HG03139 (cell line): ENCODE measurements at regions not wholly inside any gene's neighbourhood (a gene's known extent, or its start where the extent isn't known, plus 50 kb on each side); places are given as distances from the start of the nearest gene placed in this dataset.

Source experiments
- ATAC-seq: cut with Tn5 transposase; IDR thresholded peaks from one replicate; pipeline ENCODE4 v1.9.1; 2021; ENCODE audit not compliant: unreplicated experiment

DNA sequence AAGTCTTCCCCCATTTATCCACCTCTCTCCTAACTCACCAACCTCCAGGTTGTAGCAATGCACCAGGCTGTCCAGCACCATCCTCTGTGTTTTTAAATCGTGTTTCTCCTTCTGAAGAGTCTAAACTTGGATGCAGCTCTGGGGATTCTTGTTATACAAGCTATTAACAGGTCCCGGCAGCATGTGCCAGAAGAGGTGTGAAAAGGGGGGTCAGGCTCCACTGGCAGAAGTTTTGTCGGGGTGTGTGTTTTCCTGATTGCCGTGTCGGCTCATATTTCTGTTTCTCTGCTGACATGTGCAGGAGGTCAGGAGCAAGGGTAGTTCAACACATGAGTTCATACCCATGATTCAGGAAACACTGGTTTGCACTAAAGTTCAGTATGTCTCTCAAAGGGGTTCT, 658.6 kb upstream of the CAMK1G start:
- no peak for ATAC-seq

DNA sequence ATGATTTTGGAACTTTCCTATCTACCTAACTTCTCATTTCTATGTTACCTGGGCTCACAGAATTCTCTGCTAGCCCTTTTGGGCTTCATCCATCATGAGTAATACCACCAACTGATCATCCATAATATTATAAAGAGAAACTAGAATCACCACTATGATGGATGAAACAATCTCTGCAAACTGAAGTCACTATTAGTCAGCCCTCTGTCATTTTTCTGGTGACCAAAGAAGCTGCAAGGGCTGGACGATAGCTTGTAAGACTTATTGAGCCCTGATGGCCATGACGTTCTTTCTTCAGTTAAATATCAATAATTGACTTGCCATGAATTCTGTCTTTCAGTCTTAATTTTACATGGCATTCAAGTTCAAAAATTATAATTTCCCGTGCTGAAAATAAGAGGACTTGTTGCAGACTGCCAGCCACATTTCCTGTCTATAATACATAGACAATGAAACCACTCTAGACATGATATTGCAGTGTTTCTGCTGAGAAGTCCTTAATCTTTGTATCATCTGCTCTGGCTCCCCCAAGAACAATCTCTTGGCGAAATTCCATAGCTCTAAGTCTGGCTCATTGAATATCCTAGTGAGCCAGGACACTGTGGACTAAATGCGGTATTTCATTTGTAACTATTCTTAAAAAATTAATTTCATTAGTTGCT, 655.0 kb upstream of the CAMK1G start:
- no peak for ATAC-seq

DNA sequence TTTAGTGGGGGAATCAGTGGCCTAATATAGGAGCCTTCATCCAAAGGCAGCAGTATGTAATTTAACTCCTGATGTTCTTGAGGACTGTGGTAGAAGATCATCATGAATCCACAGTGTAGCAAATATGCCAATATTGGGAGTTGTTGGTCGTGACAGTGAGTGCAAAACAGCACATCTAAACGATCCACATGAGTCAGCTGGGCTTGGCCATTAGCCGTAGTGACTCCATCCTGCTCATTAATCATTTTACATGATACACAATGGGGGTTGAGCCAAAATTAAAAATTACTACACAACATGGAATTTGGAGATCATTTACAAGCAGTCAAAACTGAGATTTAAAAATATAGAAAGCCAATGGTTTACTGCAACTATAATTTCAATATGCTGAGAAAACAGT, 653.9 kb upstream of the CAMK1G start:
- no peak for ATAC-seq

DNA sequence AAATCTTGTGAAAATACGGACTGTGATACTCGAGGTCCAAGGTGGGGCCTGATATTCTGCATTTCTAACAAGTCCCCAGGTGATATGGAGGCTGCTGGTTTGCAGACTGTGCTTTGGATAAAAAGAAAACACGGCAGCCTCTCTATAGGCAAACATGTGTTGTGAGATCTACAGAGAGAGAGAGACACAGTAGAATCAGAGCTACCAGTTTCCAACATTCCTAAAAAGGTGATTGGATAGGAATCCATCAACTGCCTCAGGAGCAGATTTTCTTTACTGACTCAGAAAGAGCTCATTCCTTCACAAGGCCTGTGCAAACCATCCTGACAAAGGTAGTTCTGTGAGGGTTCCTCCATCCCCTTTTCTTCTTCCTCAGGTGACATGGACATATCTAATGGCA, 651.6 kb upstream of the CAMK1G start:
- no peak for ATAC-seq

GRCh38 chr1:208933984-208934525, 649.5 kb upstream of the CAMK1G start:
- ATAC-seq, result no peak

DNA sequence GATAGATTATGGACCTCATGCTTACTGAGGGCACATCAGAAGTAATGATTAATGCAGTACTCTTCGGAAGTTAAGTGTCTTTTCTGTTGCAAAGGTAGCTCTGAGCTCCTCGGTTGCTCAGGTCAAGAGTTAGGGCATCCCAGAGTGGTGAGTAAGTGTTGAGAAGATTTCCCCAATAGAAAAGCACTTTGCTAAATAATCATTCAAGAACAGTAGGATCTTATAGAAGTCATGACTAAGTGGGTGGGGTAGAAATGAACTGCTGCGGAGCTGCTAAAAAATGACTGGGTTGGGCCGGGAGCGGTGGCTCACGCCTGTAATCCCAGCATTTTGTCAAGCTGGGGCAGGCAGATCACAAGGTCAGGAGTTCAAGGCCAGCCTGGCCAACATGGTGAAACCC, 648.6 kb upstream of the CAMK1G start:
- no peak for ATAC-seq

DNA sequence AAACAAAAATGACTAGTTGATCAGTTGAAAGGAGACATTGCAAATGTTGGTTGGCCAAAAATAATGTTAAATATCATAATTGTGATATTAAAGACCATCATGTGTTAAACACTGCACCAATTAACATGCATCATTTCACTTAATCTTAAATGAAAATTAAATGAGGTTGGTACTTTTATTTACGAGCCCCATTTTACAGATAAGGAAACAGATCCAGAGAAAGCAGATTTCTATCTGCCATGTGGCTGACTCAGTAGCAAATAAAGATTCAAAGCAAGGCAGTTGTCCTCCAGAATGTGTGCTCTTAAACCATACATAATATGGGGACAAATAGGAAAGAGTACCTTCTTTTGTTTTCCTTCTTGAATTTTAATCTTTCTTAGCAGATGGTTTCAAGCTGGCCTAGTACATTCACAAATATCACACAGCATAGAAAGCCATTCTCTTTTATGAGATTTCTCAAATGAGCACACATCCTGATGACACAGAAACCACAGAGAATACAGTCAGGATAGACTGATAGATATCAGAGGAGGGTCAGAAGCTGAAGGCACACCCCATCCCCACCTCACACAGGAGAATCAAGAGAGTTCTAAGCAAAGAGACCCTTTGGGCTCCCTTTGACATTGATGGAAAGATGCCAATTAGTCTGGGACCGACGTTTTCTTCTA, 647.9 kb upstream of the CAMK1G start:
- no peak for ATAC-seq

- ATAC-seq, result no peak
Measured at GRCh38 chr1:208939537-208940085, 643.9 kb upstream of the CAMK1G start.

DNA sequence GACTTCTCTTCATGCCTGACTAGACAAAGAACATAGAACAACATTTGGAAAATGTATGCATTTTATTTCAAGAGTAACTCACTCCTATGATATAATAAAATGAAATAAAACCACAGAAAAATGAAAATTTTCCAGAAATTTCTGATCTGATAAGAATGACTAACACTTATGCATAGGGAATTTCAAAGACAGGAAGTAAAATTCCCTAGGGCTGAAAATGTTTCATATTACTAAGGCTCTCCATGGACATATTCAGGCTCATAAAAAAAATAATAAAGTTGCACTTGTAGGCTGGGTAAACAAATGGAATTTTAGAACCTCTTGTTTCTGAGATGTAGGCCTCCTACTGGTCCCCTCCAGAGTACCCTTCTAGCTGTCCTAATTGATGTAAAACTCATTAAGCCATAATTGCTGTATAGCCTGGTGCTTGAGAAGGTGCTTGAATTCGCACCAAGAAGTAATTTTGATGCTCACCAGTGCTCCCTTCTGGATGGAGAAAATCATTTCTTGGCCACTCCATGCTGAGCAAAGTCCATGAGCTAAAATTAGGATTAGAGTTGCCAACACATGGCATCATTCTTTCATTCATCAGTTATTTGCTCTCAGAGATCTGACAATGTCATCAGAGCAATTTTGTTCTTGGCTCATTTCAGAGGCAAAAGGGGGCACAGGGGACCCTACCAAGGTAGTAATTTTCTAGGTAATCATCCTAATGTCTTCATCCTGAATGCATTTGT, 641.0 kb upstream of the CAMK1G start:
- no peak for ATAC-seq

DNA sequence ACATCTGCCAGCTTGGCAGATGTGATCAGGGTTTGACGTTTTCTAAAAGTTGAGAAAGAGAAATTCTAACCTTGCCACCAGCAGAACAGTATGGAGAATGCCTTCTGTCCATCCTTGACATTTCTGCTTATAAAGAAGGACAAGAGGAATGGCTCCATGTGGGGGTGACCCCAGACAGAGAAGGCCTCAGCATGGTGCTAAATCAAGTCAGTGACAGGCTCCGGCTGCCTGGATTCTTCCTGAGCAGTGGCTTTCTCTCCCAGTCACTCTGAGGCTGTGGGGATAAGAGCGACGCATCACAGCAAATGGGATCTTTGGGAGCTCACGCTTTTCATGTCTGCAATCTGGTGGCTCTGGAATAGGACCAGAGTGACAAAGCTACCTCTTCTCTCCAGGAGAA, 640.2 kb upstream of the CAMK1G start:
- no peak for ATAC-seq

- no peak for ATAC-seq
Measured at GRCh38 chr1:208944981-208945451, 638.5 kb upstream of the CAMK1G start.

GRCh38 chr1:208950206-208950605, 633.3 kb upstream of the CAMK1G start:
- no peak for ATAC-seq

DNA sequence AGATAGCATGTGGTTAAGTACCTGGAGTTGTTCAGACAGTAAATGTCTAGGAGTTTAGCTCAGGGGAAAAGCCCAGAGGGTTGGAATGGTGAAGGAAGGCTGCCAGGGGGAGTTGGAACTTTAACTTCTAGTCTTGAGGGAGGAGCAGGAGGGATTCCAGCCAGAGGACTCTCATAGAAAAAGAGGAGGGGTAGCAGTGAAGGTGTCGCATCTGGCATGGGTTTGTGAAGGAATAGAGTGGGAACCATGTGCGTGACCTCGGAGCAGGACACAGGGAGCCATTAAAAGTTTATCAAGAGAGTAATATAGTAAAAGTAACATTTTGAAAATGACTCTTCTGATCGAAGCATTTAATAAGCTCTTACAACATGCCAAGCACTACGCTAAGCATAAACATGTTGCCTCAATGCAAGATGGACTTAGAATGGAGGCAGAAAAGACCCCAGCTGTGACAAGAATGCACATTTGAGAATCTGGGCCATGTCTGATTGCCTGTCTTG, 632.4 kb upstream of the CAMK1G start:
- no peak for ATAC-seq

GRCh38 chr1:208951908-208952307, 631.6 kb upstream of the CAMK1G start:
- ATAC-seq, result no peak

DNA sequence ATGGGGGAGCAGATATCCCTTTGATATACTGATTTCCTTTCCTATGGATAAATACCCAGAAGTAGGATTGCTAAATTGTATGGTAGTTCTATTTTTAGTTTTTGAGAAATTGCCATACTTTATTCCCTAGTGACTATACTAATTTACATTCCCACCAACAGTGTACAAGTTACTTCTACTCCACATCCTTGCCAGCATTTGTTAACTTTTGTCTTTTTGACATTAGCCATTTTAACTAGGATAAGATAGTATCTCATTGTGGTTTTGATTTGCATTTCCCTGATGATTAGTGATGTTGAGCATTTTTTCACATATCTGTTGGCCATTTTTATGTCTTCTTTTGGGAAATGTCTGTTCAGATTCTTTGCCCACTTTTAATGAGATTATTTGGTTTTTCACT, 620.6 kb upstream of the CAMK1G start:
- ATAC-seq, result no peak

GRCh38 chr1:208965351-208965750, 618.2 kb upstream of the CAMK1G start:
- no peak for ATAC-seq

DNA sequence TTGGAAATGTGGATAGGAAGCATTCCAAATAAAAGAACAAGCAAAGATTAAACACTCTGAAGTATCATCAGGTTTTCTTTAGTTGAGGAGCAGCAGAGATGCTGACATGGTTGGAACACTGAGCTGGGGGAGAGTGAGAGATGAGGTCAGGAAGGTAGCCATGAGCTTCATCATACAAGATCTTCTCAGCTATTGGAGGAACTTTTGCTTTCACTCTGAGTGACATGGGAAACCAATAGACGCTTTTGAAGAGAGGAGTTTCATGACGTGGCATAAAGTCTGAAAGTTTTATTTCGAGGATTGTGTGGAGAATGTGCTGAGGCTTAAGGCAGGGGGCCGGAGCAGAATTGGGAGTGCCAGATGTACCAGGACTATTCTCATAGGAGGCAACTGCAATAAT, 616.2 kb upstream of the CAMK1G start:
- no peak for ATAC-seq

DNA sequence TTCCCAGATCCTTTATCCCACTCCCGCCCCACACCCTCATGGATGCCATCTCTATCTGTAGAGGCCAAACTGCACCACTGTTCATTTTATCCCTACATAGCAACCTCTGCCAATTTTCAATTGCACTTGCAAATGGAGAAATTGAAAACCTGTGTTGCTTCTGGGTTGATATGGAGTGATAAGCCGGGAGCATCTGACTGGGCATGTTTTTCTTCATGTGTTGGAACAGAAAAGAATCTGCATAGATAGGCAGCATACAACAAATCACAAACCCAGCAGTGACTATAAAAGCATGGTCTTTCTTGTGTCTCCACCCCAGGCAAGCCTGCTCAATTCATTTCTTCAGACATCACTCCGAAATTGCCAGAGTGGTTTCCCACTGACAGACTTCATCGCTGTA, 608.8 kb upstream of the CAMK1G start:
- ATAC-seq, result no peak

- ATAC-seq, result no peak
Measured at GRCh38 chr1:208975456-208975855, 608.1 kb upstream of the CAMK1G start.

- no peak for ATAC-seq
Measured at GRCh38 chr1:208977012-208977411, 606.5 kb upstream of the CAMK1G start.

- ATAC-seq, result no peak
Measured at GRCh38 chr1:208977638-208978256, 605.8 kb upstream of the CAMK1G start.
